Myocyte (in vitro differentiated cells): ENCODE measurements at regions not wholly inside any gene's neighbourhood (a gene's known extent, or its start where the extent isn't known, plus 50 kb on each side); places are given as distances from the start of the nearest gene placed in this dataset.

Experiments used
- DNase-seq: peaks from one replicate; pipeline ENCODE4 v3.0.0-alpha.2; 2012; ENCODE audit warnings: low read depth

DNA sequence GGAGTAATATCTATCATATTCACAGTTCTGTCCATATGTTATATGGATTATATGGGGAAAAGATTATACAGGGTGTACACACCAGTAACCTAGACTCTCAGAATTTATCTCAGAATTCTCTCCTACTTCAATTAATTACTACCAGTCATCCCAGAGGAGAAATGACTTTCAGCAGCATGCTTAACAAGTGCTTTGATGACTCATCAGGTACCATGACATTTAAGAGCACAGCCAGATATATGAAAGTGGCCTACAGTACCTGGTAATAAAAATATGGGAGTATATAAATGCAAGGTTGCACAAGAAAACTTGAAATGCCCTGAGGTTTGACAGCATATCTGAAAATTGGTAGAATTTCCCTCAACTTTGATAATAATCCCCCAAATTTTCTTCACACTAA, 1273.0 kb downstream of the OTOL1 start:
- peak; percentile 28 for DNase-seq

DNA sequence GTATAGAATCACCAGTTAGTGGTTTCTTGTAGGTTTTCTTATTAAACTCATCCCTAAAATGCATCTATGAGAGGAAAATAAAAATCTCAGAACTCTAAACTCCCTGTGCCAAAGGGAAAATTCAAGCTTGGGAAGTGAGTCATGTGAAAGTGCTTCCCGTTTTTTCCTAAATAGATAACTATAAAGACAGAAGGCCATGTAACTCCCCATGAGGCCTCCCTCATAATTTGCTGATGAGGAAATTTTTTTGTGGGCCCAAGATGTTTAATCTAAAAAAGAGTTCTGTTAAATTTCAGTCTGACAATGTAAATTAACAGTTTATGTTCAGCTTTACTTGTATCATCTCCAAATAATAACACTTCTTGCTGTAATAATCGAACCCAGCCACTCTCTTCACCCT, 1273.9 kb downstream of the OTOL1 start:
- DNase-seq: peak; percentile 12

DNA sequence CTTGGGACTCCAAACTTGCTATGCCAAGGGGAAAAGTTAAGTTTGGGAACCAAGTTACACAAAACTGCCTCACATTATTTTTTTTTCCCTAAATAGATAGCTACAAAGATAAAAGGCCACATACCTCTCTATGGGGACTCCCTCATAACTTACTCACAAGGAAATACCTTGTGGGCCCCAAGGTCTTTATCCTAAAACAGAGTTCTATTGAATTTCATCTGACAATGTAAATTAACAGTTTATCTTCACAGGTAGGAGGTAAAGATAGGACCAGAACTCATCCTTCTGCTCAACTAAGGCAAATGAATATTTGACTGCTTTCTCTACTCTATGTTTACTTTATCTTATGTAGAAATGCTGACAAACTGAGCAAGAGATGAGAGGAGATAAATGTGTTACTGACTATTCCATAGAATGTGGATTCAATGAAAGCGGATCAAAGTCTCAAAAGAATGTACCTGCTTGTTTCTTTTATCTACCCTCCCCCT, 1278.0 kb downstream of the OTOL1 start:
- no peak for DNase-seq

DNA sequence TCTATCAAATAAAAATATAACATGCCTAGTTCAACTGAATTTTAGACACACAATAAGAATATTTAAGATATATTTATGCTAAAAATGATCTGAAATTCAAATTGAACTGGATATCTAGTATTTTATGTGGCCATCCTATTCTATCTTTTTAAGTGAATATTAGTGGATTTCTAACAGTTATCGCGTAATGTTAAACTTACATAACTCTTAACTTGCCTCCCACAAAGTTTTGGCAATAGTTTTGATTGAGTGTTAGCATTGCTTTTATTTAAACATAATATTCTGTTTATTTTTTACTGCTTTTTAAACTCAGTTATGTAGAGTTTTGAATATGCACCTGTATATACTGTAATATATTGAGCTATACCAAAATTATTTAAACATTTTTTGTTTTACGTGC, 1279.5 kb downstream of the OTOL1 start:
- DNase-seq: no peak

DNA sequence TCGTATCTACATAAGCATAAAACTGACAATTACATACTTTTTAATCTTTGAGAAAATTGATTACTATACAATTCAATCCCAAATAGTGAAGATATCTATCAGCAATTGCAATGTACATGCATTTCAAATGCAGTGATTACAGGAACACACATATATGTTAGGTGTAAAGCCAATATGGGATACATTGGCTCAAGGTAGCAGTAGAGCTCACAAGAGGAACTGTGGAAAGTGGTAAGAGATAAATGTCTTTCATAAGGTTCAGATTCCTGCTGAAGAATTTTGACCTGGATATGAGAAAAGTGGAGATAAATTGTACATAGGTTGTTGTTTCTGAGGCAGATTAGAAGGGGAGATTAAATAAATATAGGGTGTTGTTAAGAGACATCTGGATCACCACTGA, 1280.5 kb downstream of the OTOL1 start:
- no peak for DNase-seq

DNA sequence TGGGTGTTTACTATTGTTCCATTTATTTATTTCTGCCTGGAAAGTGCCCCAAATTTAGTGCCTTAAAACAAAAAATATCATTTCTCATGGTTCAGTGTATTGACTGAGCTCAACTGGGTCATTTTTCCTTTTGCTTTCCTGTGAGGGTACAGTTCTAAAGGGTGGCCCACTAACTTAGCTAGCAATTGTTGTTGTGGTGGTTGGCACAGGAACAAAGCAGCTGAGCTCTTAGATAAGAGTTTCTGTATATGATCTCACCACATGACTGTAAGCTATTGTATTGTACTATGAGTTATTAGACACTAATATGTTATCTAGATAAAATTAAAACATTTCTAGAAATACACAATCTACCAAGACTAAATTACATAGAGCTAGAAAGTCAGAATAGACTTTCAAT, 1283.7 kb downstream of the OTOL1 start:
- DNase-seq: peak; percentile 71

DNA sequence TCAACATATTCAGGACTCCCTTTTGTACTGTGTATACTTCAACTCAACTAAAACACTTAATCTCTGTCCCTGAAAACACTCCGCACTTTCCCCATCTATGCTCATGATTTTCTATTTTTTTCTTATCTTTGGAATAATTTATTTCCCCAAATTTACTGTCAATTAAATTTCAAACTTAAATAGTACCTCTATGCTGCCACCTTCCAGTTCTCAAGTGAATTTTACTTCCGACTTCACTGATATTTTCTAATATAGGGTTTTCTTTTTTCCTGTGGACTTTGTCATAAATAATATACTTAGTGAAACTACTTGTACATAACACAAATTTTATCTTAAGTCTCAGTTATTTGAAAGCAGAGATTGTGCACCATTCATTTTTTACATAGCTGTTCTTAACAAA, 1303.3 kb downstream of the OTOL1 start:
- no peak for DNase-seq

DNA sequence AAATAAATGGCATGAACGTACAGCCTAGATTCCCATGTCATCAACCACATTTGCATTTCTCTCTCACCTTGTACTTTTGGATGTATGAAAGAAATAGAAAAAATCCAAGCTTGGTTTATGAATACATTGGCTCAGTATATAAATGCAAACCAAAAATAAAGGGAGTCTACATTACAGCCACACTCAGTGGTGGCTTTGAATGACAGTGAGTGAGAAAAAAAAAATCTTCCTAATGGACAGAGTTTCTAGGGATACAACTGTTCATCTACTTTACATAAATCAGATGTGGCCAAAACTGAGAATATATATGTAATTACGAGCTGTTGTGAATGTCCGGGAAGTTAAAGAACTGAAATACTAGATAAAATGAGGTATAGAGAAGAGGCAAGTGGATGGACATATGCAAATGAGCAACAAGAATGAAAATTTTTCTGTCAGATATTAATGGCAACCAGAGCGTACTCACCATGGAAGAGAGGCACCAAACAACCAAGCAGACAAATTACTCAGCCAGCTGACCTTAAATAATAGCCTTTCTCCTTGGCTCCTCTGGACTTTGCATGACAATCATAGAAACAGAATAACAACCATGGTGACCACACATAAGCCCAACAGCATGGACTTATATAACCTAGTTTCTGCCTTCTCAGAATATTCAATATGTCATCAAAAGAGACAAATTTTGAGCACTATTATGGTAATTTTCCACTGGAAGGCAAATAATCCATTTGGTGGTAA, 1305.8 kb downstream of the OTOL1 start:
- DNase-seq: no peak

DNA sequence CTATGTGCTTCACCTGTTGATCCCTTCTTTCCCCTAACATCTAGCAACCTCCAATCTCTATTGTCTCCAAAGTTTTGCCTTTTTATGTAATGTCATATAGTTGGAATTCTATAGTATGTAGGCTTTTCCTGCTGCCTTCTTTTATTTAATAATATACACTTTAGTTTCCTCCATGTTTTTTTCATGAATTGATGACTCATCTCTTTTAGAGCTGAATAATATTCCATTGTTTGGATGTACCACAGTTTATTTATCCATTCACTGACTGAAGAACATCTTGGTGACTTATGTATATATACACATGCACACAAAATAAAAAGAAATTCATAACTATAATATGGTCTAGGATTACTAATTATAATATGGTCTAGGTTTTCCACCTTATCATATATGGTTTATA, 1314.2 kb downstream of the OTOL1 start:
- no peak for DNase-seq

DNA sequence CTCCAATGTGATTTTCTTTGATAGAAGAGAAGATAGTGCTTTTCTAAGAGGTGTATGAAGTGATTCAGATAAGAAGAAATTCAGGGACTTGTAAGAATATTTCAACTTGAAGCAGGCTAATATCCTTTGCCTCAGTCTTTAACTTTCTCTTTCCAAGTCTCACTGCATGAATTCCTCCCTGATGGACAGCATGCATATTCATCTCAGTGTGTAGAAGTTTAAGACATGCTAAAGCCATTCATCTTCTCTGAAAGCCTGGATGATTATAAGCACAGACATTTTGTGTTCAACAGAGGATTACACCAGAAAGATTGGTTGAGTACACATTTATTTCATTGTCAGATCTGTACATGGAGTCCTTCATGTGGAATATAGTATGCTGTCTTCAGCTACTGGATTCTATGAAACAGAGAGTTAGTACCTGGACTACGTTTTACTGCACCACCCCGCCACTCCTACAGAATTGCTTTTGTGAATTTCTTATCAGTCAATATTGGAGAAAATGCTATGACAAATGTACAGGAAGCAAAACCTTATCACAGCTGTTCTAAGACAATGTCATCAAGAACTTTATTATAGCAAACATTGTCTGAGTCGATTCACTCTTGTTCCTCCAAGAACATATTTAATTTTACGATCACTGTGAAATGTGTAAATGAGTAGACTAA, 1346.1 kb downstream of the OTOL1 start:
- no peak for DNase-seq

DNA sequence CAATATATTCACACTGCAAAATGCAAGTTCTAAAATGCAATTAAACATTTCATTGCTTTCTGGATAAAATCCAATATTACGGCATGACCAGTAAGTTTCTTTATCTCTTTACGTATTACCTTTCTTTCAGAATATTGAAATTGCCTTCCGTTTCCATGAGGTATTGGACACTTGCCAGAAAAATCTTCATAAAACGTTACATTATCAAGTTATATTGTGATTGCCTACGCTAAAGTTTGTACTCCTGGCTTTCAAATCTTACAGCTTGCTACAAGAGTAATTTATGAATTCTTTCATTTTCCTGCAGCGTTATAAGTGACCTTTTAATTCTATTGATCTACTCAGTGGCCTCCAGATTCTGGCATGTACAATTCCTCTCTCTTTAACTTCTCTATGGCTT, 1349.3 kb downstream of the OTOL1 start:
- no peak for DNase-seq

DNA sequence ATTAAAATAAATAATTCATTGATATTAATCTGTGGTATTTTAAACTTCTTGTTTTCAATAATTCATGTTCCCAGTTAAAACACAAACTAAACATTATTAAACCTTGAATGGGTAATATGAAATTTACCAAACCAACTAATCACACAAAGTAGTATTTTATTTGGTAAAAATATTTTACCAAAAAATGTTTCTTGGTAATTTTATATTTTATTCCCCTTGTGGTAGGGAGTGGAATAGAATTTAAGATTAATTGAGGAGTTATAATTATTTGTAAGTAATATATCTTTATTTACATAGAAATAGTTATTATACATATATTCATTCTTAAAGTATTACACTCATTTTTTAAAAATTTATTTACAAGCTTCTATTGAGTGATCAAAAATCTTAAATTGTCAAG, 1350.9 kb downstream of the OTOL1 start:
- DNase-seq: no peak

DNA sequence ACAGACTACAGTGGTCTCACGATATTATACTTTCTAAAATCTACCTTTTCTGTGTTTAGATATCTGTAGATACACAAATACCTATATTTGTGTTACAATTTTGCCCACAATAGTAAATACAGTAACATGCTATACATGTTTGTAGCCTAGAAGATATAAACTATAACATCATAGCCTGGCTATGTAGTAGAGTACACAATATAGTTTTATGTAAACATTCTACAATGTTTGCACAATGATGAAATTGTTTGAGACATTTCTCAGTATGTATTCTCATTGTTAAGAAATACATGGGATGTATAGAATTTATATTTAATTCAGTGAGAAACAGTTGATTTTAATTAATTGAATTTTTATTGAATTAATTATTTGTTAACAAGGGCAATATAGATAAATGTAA, 1367.0 kb downstream of the OTOL1 start:
- DNase-seq: no peak

DNA sequence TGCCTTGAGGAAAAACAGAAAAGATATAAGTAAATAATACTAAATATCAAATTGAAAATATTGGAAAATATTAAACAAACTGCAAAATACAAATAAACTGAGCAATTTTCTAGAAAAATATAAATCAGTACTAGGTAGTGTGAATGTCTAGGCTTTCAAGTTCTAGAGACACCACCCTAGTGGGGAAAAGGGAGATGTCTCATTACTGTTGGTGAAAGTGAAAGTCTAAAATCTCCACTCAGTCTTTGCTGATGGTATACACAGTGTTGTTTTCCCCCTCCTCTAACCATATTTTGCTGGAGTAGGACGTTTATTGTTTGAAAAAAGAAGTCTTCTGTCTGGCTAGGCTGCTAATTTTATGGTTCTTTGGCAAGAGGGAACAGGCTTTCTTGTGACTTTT, 1368.9 kb downstream of the OTOL1 start:
- DNase-seq: peak; percentile 9

DNA sequence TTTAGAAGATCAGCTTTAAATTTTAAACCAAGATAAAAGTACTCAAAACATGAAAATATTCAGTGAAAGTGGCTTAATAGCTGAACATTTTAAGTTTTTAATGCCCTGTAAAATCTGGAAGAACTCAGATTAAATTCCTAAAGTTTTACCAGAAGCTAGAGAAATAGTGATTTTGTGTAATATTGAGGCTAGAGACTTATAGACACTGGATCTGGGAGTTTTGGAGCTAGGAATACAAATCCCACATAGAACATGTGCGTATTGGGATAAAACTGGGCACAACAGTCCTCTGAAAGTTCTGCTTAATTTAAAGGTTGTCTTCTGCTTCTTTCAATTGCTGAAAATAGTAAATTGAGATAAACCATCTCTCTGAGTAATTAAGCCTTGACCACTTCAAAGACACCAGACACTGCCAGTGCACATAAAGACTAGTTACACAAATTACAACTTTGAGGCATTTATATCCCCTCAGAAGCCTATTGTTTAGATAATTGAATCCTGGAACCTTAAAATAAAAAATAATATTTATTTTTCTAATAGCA, 1382.5 kb downstream of the OTOL1 start:
- DNase-seq: no peak

DNA sequence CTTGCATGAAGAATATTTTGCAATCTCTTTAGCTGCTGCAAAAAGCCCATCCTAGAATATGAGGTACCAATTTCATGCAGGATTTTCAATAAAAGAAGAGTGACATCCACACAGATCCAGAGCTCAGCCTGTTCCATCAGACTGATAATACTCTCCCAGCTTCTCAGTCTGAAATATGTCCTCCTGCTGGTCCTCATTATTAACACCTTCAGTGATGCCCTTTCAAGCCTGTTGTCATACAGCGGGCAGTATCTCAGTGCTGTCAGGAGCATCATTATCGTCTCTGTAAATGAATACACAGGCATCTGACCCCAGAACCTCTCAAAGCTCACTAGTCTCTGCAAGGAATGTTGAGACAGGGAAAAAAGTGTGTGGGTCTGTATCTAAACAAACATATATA, 1387.8 kb downstream of the OTOL1 start:
- DNase-seq: no peak

DNA sequence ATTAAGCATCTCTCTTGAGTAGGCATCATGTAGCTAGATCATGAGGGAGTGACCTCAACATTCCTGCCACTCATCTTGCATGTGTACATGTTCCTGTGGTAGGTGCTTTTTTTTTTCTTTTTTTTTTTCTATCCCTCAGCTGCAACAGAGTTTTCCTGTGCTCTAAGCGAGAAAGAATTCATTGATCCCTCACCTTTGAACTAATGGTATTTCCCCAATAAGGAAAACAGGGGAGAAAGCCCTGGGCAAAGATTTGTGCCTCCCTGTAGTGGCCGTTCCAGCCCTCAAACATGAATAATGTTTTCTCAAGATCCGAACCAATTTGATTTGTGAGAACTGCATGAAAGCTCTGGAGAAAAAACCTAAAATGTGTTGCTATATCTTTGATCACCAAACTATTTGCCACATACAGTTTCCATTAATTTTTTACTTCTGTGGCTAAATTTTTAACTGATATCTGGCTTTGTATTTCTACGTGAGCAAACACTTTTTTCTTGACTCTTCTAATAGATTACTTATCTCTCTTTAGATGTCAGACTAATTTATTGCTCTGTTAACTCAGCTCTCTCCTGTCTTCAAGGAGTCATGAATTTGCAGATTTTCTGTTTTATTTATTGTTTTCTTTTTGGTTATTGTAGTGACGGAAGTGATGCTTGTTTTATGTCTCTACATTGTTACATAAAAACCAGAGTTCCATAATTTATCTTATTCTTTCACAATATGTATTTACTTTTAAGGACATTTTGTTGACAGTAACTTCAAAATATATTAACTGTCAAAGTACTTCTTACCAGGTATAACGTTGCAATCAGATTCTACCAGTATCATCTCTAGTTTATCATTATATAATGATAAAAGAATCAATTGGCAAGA, 1396.5 kb downstream of the OTOL1 start:
- DNase-seq: no peak

DNA sequence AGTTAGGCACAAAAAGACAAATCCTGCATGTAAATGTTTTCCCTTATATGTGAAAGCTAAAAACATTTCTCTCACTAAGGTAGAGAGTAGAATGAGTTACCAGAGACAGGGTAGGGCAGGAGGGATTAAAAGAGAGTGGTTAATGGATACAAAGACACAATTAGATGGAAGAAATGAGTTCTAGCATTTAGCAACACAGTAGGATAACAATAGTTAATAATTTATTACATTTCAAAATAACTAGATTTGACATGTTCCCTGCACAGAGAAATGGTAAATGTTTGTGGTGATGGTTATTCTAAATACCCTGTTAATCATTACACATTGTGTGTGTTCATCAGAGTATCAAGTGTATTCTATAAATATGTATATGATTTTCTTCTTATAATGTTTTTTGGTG, 1400.7 kb downstream of the OTOL1 start:
- DNase-seq: no peak

DNA sequence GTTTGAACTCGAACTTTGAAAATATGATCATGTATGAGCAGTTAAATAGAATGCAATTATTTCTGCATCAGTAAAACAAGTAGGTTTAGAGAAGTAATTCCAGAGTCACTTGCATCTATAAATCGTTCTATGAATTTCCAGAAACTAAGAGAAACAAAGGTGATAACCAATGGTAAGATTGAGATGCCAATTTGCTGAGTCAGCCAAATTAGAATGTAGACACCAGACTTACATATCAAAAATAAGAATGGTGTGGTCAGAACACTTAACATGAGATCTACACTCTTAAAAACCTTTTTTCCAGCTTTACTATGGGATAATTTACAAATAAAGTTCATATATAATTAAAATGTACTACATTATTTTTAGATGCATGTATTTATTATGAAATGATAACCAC, 1435.9 kb downstream of the OTOL1 start:
- DNase-seq: no peak

DNA sequence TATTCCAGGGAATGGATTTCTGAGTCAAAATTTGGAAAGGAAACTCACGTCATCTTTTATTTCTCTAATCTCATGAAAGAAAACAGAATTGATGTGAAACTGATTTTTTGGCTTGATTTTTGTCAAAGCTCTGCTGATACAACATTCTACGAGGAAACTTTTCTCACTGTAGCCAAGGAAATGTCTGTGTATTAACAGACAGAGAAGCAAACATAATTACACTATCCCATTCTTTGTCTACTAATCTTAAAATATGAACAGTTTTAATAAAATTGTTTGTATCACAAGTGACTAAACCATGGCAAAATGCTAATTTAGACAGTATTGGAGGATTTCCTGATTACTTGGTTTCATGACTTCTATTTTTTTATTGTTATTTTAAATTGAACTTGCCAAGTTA, 1437.0 kb downstream of the OTOL1 start:
- no peak for DNase-seq

DNA sequence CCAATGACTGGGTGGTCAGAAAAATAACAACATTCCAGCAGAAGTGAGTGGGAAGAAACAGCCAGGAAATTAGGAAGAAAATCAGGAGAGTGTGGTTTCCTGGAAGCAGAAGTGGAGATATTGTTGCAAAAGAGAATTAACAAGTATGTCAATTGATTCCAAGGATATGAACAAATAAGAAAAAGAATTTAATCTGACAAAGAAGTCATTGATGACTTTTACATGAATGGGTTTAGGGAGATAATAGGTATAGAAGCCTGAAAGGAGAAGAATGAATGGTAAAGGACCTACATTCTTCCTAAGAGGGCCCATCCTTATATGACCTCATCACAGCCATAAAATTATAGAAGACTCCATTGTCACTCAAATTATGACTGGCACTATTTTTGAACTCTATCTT, 1440.1 kb downstream of the OTOL1 start:
- DNase-seq: no peak

DNA sequence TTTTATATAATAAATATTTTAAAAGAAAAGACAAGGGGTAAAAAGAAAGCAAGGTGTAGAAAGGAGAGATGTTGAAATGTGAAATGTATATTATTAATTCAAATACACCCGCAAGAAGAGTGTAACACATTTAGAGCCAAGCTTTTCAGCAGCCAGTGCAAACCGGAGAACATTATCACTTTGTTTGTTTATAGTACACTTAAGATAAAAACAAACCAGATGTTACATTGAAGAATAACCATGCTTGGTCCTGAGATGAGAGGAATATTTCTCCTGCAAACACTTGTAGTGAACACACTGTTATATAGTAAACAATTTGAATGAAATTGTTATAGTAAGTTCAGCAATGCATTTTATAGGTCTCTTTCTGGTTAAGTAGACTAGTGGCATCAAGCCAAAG, 1441.5 kb downstream of the OTOL1 start:
- DNase-seq: no peak
